Testis (tissue), 2 donors: ENCODE measurements at regions not wholly inside any gene's neighbourhood (a gene's known extent, or its start where the extent isn't known, plus 50 kb on each side); places are given as distances from the start of the nearest gene placed in this dataset.
A peak's percentile ranks its signal among the peaks of the same experiment; 100 is the strongest.
"Not testable (repeated sequence)": the region's sequence is repeated elsewhere in the genome, so short reads cannot be mapped to it uniquely, and the experiment has no call there.

ENCODE experiments used
- DNase-seq: peaks from one replicate; pipeline ENCODE4 v3.0.0-alpha.2; 2019
- H3K27ac ChIP-seq, 2 donors: fragments of 200-600 bp; sonication (generic); one replicate each; pipeline ENCODE4 v1.5.1; 2019
- H3K27me3 ChIP-seq: fragments of 200-600 bp; sonication (generic); one replicate; pipeline ENCODE4 v1.5.1; 2019
- H3K36me3 ChIP-seq: fragments of 200-600 bp; sonication (generic); one replicate; pipeline ENCODE4 v1.5.1; 2017; ENCODE audit warnings: low read depth; ENCODE audit errors: missing control alignments
- H3K4me1 ChIP-seq: fragments of 200-600 bp; sonication (generic); one replicate; pipeline ENCODE4 v1.5.1; 2019
- H3K4me3 ChIP-seq, 2 donors: fragments of 200-600 bp; sonication (generic); one replicate each; pipeline ENCODE4 v1.5.1; 2017 to 2019
- H3K9me3 ChIP-seq: fragments of 200-600 bp; sonication (generic); one replicate; pipeline ENCODE4 v1.5.1; 2017
- POLR2A ChIP-seq: fragments of 450-650 bp; IDR thresholded peaks from one replicate; pipeline ENCODE4 v1.6.1; 2017; ENCODE audit warnings: antibody characterized with exemption, mild to moderate bottlenecking, moderate library complexity
- WGBS, 2 donors: methylation state at CpG; one replicate each; pipeline ENCODE4 v1.1.5; 2018; 5-methylcytosine and 5-hydroxymethylcytosine counted together
- intact Hi-C: fragments of 100-400 bp; cut with DNase I; formaldehyde crosslinking; loops from one replicate; pipeline ENCODE4 v1.15.1; 2023; ENCODE audit warnings: low total_unique reads
- TF ChIP-seq, protein P1 (sequence below), 3 experiments: fragments of 450-650 bp in 2 of 3; fragments of 200-600 bp in 1 of 3; sonication (generic) in 1 of 3; IDR thresholded peaks; one replicate each; pipeline ENCODE4 v1.5.1; 2016 to 2019; ENCODE audit warnings: antibody characterized with exemption in 3 of 3, mild to moderate bottlenecking in 2 of 3, moderate library complexity in 1 of 3

DNA sequence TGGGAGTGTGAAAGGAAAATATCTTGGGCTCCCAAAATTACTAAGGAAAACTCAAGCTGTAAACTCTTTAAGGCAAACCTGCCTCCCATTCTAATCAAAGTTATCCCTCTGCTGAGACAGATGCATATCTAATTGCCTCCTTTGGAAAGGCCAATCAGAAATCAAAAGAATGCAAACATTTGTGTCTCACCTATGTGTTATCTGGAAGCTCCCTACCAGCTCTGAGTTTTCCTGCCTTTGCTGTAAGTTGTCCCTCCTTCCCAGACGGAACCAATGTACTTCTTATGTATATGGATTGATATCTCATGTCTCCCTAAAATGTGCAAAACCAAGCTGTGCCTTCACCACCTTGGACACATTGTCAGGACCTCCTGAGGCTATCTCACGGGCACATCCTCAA is 95.8 kb downstream of the AASDHPPT start:
- Histone ChIP-seq H3K36me3 (no peaks in the 10 kb centered on the region), H3K9me3 (no peaks in the 10 kb centered on the region), H3K27me3 (no peaks in the 10 kb centered on the region), H3K27ac (no peak overlapping the region), H3K4me1 (no peaks in the 10 kb centered on the region), H3K4me3 (no peak overlapping the region)
- intact Hi-C loops = no loop called here
- DNase-seq = no peak
- TF ChIP-seq, protein P1, sequence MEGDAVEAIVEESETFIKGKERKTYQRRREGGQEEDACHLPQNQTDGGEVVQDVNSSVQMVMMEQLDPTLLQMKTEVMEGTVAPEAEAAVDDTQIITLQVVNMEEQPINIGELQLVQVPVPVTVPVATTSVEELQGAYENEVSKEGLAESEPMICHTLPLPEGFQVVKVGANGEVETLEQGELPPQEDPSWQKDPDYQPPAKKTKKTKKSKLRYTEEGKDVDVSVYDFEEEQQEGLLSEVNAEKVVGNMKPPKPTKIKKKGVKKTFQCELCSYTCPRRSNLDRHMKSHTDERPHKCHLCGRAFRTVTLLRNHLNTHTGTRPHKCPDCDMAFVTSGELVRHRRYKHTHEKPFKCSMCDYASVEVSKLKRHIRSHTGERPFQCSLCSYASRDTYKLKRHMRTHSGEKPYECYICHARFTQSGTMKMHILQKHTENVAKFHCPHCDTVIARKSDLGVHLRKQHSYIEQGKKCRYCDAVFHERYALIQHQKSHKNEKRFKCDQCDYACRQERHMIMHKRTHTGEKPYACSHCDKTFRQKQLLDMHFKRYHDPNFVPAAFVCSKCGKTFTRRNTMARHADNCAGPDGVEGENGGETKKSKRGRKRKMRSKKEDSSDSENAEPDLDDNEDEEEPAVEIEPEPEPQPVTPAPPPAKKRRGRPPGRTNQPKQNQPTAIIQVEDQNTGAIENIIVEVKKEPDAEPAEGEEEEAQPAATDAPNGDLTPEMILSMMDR (IDR thresholded peaks at IDR 0.05) = no peak
- no peak for TF ChIP-seq POLR2A
- WGBS, 2 donors = 55 to 74% methylated on average over 2 of the region's 2 CpGs

DNA sequence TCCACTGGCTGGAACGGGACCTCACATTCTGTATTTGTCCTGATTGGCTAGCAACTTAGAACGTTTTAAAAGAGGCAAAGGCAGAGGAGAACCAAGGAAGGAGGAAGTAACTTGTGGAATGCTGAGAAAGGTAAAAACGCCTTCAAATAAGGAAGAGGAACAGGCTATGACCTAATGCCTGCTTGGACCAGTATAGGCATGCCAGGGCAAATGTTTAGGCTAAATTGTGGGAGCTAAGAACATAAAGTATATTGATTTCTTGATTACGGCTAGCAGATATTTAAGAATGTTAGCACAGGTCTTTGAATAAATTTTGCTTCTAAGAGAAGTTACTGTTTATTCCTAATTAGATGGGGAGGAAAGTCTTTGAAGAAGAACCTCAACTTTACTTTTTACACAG is 96.5 kb downstream of the AASDHPPT start:
- H3K27me3 ChIP-seq, H3K27ac ChIP-seq, H3K36me3 ChIP-seq, DNase-seq, H3K4me3 ChIP-seq, intact Hi-C loops, H3K9me3 ChIP-seq, H3K4me1 ChIP-seq: not testable (repeated sequence)
- 56 to 69% methylated on average over 4 of the region's 4 CpGs for WGBS, 2 donors

DNA sequence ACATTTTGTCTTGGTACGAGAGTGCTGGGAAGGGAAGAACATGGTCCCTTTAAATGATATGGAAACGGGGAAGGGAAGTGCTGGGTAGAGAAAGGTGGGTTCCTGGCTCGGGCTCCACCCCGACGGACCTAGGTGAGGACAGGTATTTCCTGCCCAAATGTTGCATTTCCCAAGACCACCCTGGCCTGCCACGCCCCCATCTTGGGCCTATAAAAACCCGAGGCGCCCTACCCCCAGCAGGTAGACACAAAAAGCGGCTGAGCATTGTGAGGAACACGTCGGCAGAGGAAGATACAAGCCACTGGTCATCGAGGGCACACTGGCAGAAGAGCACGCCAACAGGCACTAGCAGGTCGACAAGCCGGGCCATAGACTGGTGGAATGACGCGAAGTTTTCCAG is 99.4 kb downstream of the AASDHPPT start:
- Histone ChIP-seq H3K4me3 (peak overlapping the region in 1 of 2 donors; percentile 18), H3K27ac (no peak overlapping the region), H3K9me3 (no peaks in the 10 kb centered on the region), H3K27me3 (no peaks in the 10 kb centered on the region), H3K36me3 (no peaks in the 10 kb centered on the region), H3K4me1 (no peaks in the 10 kb centered on the region)
- TF ChIP-seq, protein P1 (IDR thresholded peaks at IDR 0.05) = no peak
- no peak for TF ChIP-seq POLR2A
- peak; percentile 14 for DNase-seq
- 73 to 78% methylated on average over 17 of the region's 17 CpGs for WGBS, 2 donors
- intact Hi-C loops = no loop called here

DNA sequence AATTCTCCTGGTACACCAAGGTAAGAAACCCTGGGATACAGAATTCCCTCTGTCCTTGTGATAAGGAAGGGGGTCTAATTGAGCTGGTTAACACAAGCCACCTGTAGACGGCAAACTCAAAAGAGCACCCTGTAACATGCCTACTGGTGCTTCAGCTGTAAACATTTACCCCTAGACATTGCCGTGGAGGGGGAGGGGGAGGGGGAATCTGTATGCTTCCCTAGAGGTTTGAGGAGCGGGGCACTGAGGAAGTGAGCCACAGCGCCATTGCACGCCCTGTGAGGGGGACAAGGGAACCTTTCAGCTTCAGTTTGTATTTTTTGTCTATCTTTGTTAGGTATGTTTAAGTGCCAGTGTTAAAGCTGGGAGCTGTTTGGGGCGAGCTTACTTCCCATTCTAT is 99.8 kb downstream of the AASDHPPT start:
- Histone ChIP-seq H3K4me3 (peak overlapping the region in 1 of 2 donors; percentile 18), H3K36me3 (no peaks in the 10 kb centered on the region), H3K4me1 (no peaks in the 10 kb centered on the region), H3K9me3 (no peaks in the 10 kb centered on the region), H3K27me3 (no peaks in the 10 kb centered on the region), H3K27ac (no peak overlapping the region)
- TF ChIP-seq POLR2A = no peak
- TF ChIP-seq, protein P1 (IDR thresholded peaks at IDR 0.05) = no peak
- WGBS, 2 donors = 58% methylated on average over 6 of the region's 6 CpGs
- intact Hi-C loops = no loop called here
- DNase-seq = no peak

DNA sequence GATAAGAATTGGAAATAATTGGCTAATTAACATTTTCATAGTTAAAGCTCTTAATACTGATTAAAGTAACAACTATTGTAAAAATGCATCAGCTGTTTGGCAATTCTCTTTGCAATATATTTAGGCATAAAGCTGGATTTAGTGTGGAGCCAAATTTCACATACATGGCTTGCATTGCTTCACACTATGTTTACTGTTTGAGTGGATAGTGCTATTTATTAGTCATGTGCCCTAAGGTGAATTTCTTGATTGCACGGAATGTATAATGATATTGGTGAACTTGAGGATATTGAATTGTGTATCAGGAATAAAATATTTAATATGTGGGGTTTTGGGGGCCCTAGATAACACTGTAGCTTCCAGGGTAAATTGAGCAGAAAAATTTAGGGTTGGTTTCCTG is 100.9 kb downstream of the AASDHPPT start:
- 80 to 94% methylated on average over 1 of the region's 1 CpG for WGBS, 2 donors
- no peak overlapping the region for H3K4me3 ChIP-seq
- no peak overlapping the region for H3K27ac ChIP-seq
- no peaks in the 10 kb centered on the region for H3K4me1 ChIP-seq
- TF ChIP-seq POLR2A = no peak
- TF ChIP-seq, protein P1 (IDR thresholded peaks at IDR 0.05) = no peak
- intact Hi-C loops = no loop called here
- H3K9me3 ChIP-seq = no peaks in the 10 kb centered on the region
- DNase-seq = no peak
- H3K36me3 ChIP-seq = no peaks in the 10 kb centered on the region
- no peaks in the 10 kb centered on the region for H3K27me3 ChIP-seq
